HAP-1 (cell line): ENCODE measurements at regions not wholly inside any gene's neighbourhood (a gene's known extent, or its start where the extent isn't known, plus 50 kb on each side); places are given as distances from the start of the nearest gene placed in this dataset.
"Not testable (repeated sequence)": the region's sequence is repeated elsewhere in the genome, so short reads cannot be mapped to it uniquely, and the experiment has no call there.

Experiments
- DNase-seq, 2 experiments: peaks; one replicate each; pipeline ENCODE4 v3.0.0-alpha.2; 2016 to 2020; ENCODE audit warnings: low spot score in 2 of 2
- H3K27me3 ChIP-seq: fragments of 250-450 bp; sonication (Bioruptor Pico); 2 replicates; pipeline ENCODE4 v1.5.1; 2020; ENCODE audit warnings: low read depth, mild to moderate bottlenecking, moderate library complexity
- H3K36me3 ChIP-seq: fragments of 250-450 bp; sonication (Bioruptor Pico); replicated peaks from 2 replicates; pipeline ENCODE4 v1.5.1; 2020; ENCODE audit warnings: mild to moderate bottlenecking
- H3K4me1 ChIP-seq: fragments of 250-450 bp; sonication (Bioruptor Pico); 2 replicates; pipeline ENCODE4 v1.5.1; 2020; ENCODE audit warnings: mild to moderate bottlenecking
- H3K4me3 ChIP-seq: fragments of 250-450 bp; sonication (Bioruptor Pico); 2 replicates; pipeline ENCODE4 v1.5.1; 2020; ENCODE audit warnings: mild to moderate bottlenecking, moderate library complexity
- H3K9me3 ChIP-seq: fragments of 250-450 bp; sonication (Bioruptor Pico); 2 replicates; pipeline ENCODE4 v1.5.1; 2020; ENCODE audit warnings: mild to moderate bottlenecking, moderate library complexity
- in situ Hi-C: fragments of 300-500 bp; cut with MboI; formaldehyde crosslinking; loops from 3 replicates; pipeline ENCODE4 v1.14.3; 2020; ENCODE audit warnings: low sequenced_read_pairs, inconsistent platforms, mixed read lengths

DNA sequence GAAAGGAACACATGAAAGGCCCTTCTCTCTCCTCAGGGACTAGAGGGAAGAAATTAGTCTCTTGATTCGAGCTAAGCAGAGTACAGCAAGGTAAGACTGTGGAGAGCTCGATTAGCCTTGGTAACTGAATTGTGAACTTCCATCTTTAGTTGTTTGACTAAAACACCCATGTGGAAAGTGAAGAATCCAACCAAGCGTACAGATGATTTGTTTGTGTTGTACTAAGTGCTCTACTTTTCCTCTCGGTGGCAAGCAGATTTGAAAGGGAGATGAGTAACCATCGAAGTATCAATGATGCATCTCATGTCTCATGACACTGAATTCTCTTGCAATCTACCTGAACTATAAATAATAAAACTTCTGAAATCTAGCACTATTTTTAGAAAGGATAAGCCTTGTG lies 80.7 kb downstream of the FZD1 start:
- Histone ChIP-seq H3K4me1 (no peaks in the 10 kb centered on the region), H3K4me3 (no peak overlapping the region)
- in situ Hi-C loops = no loop called here

GRCh38 chr7:91345449-91345848 lies 81.2 kb downstream of the FZD1 start:
- no peak for DNase-seq
- Histone ChIP-seq H3K9me3 (no peaks in the 10 kb centered on the region), H3K4me3 (no peak overlapping the region), H3K27me3 (no peaks in the 10 kb centered on the region), H3K36me3 (no peaks in the 10 kb centered on the region), H3K4me1 (no peaks in the 10 kb centered on the region)
- in situ Hi-C loops = no loop called here

More for the DNA sequence above, 80.7 kb downstream of the FZD1 start:
- no peaks in the 10 kb centered on the region for H3K27me3 ChIP-seq
- H3K36me3 ChIP-seq = no peaks in the 10 kb centered on the region
- no peaks in the 10 kb centered on the region for H3K9me3 ChIP-seq
- DNase-seq = no peak

DNA sequence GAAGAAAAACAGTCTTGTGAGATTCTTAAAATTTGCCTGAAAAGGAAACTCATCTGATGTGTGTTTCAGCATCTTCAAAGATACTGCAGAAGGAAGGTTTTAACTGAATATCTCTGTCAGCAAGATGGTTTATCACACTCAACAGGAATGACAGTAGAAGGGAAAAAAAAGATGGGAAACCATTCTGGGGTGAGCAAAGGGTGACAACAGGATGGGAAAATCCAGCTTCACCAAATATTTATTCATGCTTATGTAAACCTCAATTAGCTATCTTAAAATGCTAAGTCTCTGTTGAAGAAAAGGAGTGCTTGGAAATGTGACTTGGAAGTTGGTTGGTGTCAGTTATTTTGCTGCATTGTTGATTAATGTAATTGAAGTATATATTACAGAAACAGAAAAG lies 82.2 kb downstream of the FZD1 start:
- no peaks in the 10 kb centered on the region for H3K27me3 ChIP-seq
- peaks cover 3% of the 10 kb centered on the region; the same call in 1 of the 2 replicates for H3K4me1 ChIP-seq
- in situ Hi-C loops = no loop called here
- H3K36me3 ChIP-seq = no peaks in the 10 kb centered on the region
- H3K4me3 ChIP-seq = no peak overlapping the region
- DNase-seq = no peak
- no peaks in the 10 kb centered on the region for H3K9me3 ChIP-seq

GRCh38 chr7:91347290-91347689 lies 83.1 kb downstream of the FZD1 start:
- H3K9me3 ChIP-seq = no peaks in the 10 kb centered on the region; the same call in 1 of the 2 replicates
- peaks cover 10% of the 10 kb centered on the region for H3K4me1 ChIP-seq
- H3K4me3 ChIP-seq = no peak overlapping the region
- H3K36me3 ChIP-seq = no peaks in the 10 kb centered on the region
- H3K27me3 ChIP-seq = no peaks in the 10 kb centered on the region
- no peak for DNase-seq
- in situ Hi-C loops = no loop called here

GRCh38 chr7:91348711-91349110 lies 84.5 kb downstream of the FZD1 start:
- no peak overlapping the region for H3K4me3 ChIP-seq
- in situ Hi-C loops = no loop called here
- H3K4me1 ChIP-seq = peaks cover 22% of the 10 kb centered on the region

GRCh38 chr7:91351374-91351773 lies 87.1 kb downstream of the FZD1 start:
- no peak for DNase-seq
- in situ Hi-C loops = no loop called here
- Histone ChIP-seq H3K9me3 (no peaks in the 10 kb centered on the region; the same call in 1 of the 2 replicates), H3K4me3 (no peak overlapping the region), H3K27me3 (no peaks in the 10 kb centered on the region), H3K36me3 (no peaks in the 10 kb centered on the region), H3K4me1 (peaks cover 25% of the 10 kb centered on the region)

More at GRCh38 chr7:91348711-91349110, 84.5 kb downstream of the FZD1 start:
- no peaks in the 10 kb centered on the region for H3K36me3 ChIP-seq
- DNase-seq = no peak
- no peaks in the 10 kb centered on the region for H3K27me3 ChIP-seq
- no peaks in the 10 kb centered on the region; the same call in 1 of the 2 replicates for H3K9me3 ChIP-seq

DNA sequence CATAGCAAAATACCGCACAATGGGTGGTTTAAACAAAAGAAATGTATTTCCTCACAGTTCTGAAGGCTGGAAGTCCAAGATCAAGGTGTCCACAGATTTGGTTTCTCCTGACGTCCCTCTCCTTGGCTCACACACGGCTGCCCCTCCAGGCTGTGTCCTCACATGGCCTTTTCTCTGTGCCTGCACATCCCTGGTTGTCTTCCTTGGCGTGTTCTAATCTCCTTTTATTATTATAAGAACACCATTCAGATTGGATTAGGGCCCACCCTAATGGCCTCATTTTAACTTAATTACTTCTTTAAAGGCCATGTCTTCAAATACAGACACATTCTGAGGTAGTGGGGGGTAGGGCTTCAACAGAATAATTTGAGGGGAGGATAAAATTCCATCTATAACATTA lies 87.9 kb downstream of the FZD1 start:
- H3K4me1 ChIP-seq = peaks cover 25% of the 10 kb centered on the region
- H3K36me3 ChIP-seq = no peaks in the 10 kb centered on the region
- peak; percentile 72 to 74 for DNase-seq
- H3K27me3 ChIP-seq = no peaks in the 10 kb centered on the region
- no peak overlapping the region for H3K4me3 ChIP-seq
- no peaks in the 10 kb centered on the region; the same call in 1 of the 2 replicates for H3K9me3 ChIP-seq
- in situ Hi-C loops = no loop called here

DNA sequence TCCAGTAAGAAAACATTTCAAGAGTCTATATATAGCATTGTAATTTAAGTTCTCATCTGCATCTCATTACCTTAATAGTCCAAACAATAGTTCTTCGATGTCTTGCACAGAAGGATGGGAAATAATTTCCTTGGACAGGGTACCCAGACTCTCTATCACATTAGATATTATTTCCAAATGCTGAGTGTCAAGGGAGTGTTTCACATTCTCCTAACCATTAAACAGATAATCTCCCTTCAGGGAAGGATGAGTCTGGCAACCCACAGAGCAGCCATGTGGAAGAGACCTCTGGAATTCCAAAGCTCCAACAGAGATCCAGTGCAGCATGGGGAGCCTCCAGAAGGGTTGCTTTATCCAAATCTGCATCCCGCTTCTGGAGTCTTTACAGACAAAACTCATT lies 89.6 kb downstream of the FZD1 start:
- peak; percentile 13 to 20 for DNase-seq
- H3K27me3 ChIP-seq = no peaks in the 10 kb centered on the region
- peaks cover 25% of the 10 kb centered on the region for H3K4me1 ChIP-seq
- no peaks in the 10 kb centered on the region for H3K36me3 ChIP-seq
- no peaks in the 10 kb centered on the region; the same call in 1 of the 2 replicates for H3K9me3 ChIP-seq
- in situ Hi-C loops = no loop called here
- H3K4me3 ChIP-seq = no peak overlapping the region

DNA sequence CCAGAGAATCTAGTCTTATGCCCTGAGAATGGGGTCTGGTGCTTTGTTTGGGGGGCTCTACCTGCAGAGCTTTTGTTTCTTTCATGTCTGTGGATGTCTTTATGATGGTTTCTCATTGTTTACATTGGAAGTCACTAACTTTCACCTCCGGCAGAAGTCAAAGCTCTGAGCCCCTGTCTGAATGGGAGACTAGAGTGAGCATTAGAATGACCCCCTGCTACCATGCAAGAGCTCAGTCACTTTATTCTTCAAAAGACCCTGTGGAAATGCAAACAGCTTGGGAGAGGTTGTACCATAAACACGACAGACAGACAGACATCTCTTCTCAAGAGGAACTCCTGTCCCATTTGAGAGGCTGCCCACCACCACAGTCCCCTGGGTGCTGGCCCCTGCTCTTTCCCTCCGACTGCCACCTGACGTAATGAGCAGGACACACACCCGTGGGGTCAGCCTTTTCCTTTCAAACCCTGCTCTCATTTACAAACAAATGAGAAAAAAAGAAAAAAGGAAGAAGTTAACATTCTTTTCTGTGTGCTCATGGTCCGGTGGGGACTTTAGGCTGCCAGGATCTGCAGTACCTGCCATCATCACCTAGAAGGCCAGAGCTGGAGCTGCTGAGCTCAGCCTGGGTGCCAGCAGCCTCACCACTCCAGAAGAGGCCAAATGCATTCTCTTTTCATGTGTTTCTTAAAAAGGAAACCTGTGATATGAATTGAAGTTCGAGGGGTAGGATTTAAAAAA lies 91.6 kb downstream of the FZD1 start:
- DNase-seq = no peak
- no peaks in the 10 kb centered on the region for H3K27me3 ChIP-seq
- H3K4me1 ChIP-seq = peaks cover 25% of the 10 kb centered on the region
- in situ Hi-C loops = no loop called here
- no peaks in the 10 kb centered on the region; the same call in 1 of the 2 replicates for H3K9me3 ChIP-seq
- H3K4me3 ChIP-seq = no peak overlapping the region
- no peaks in the 10 kb centered on the region for H3K36me3 ChIP-seq

DNA sequence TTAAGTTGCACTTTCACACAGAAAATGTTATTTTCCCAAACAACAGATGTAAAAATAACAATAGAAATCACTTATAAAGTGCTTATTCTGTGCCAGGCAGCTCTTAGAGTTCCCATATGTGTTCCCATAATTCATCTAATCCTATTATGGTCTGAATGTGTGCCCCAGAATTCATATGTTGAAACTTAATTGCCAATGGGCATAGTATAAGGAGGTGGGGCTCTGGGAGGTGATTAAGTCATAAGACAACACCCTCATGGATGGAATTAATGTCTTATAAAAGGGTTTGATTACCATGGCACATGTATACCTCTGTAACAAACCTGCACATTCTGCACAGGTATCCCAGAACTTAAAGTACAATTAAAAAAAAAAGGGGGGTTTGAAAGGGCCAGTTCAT lies 92.7 kb downstream of the FZD1 start:
- in situ Hi-C loops = no loop called here

DNA sequence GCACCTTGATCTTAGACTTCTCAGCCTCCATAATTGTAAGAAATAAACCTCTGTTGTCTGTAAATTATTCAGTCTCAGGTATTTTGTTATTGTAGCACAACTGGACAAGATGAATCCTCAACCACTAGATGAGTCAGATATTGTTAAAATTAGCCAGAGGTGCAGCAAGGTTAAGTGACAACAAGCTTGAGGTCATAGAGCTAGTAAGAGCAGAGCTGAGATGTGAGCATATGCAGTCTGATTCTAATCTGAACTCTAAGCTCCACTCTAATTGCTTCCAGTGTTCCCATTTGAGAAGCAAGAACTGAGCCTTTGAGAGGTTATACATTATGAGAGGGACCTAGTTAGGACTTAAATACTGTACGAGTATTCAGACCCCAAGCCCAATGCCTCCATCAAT lies 93.1 kb downstream of the FZD1 start:
- Histone ChIP-seq H3K4me3 (no peak overlapping the region), H3K4me1 (peaks cover 14% of the 10 kb centered on the region), H3K27me3 (no peaks in the 10 kb centered on the region), H3K9me3 (no peaks in the 10 kb centered on the region), H3K36me3 (no peaks in the 10 kb centered on the region)
- no peak for DNase-seq
- in situ Hi-C loops = no loop called here

More for the DNA sequence above, 92.7 kb downstream of the FZD1 start:
- peaks cover 17% of the 10 kb centered on the region for H3K4me1 ChIP-seq
- H3K36me3 ChIP-seq = no peaks in the 10 kb centered on the region
- DNase-seq = no peak
- H3K9me3 ChIP-seq = no peaks in the 10 kb centered on the region; the same call in 1 of the 2 replicates
- no peaks in the 10 kb centered on the region for H3K27me3 ChIP-seq
- H3K4me3 ChIP-seq = no peak overlapping the region

GRCh38 chr7:91357901-91358300 lies 93.7 kb downstream of the FZD1 start:
- Histone ChIP-seq H3K4me1 (peaks cover 9% of the 10 kb centered on the region), H3K36me3 (no peaks in the 10 kb centered on the region), H3K4me3 (no peak overlapping the region), H3K9me3 (no peaks in the 10 kb centered on the region), H3K27me3 (no peaks in the 10 kb centered on the region)
- DNase-seq = no peak
- in situ Hi-C loops = no loop called here

DNA sequence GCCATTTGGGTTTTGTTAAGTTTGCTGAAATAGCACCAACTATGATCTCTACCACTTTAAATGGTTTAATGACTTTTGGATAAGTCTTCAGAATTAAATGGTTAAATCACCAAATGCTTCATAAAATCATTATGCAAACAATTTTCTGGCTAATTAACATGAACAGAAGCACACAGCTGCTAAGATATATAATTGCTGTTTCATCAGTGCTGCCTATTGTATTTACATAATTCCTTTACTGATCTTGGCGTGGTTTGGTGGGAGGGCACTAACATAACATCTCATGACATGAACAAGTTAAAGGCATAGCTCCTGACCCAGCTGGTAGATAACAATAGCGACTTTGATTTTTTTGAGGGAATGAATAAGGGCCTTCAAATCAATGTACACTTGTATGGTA lies 94.1 kb downstream of the FZD1 start:
- in situ Hi-C loops = no loop called here
- H3K4me1 ChIP-seq = peaks cover 5% of the 10 kb centered on the region
- H3K36me3 ChIP-seq = no peaks in the 10 kb centered on the region
- DNase-seq = no peak
- H3K4me3 ChIP-seq = no peak overlapping the region
- H3K27me3 ChIP-seq = no peaks in the 10 kb centered on the region
- no peaks in the 10 kb centered on the region for H3K9me3 ChIP-seq

GRCh38 chr7:91365097-91365496 lies 100.9 kb downstream of the FZD1 start:
- in situ Hi-C loops, H3K4me3 ChIP-seq, H3K36me3 ChIP-seq, H3K4me1 ChIP-seq, H3K9me3 ChIP-seq, DNase-seq, H3K27me3 ChIP-seq: not testable (repeated sequence)
